GM18873 (cell line): ENCODE measurements at regions not wholly inside any gene's neighbourhood (a gene's known extent, or its start where the extent isn't known, plus 50 kb on each side); places are given as distances from the start of the nearest gene placed in this dataset.
"Not testable (repeated sequence)": the region's sequence is repeated elsewhere in the genome, so short reads cannot be mapped to it uniquely, and the experiment has no call there.

Experiments used
- ATAC-seq: cut with Tn5 transposase; IDR thresholded peaks from one replicate; pipeline ENCODE4 v1.9.1; 2021; ENCODE audit warnings: mild to moderate bottlenecking, moderate library complexity, moderate number of reproducible peaks; ENCODE audit not compliant: unreplicated experiment, low FRiP score

- no peak for ATAC-seq
Measured at GRCh38 chr3:5035113-5035512, 55.9 kb downstream of the BHLHE40 start.

- ATAC-seq: no peak
Measured at GRCh38 chr3:5035692-5036391, 56.6 kb downstream of the BHLHE40 start.

GRCh38 chr3:5036392-5036766 lies 57.1 kb downstream of the BHLHE40 start:
- ATAC-seq: no peak

- no peak for ATAC-seq
Measured at GRCh38 chr3:5036858-5037257, 57.6 kb downstream of the BHLHE40 start.

- ATAC-seq: no peak
Measured at GRCh38 chr3:5039585-5039984, 60.3 kb downstream of the BHLHE40 start.

- ATAC-seq: no peak
Measured at GRCh38 chr3:5041315-5041714, 62.1 kb downstream of the BHLHE40 start.

GRCh38 chr3:5045961-5046360 lies 66.7 kb downstream of the BHLHE40 start:
- ATAC-seq: no peak

- ATAC-seq: no peak
Measured at GRCh38 chr3:5047764-5048419, 68.7 kb downstream of the BHLHE40 start.

- ATAC-seq: no peak
Measured at GRCh38 chr3:5051772-5052171, 70.3 kb upstream of the ARL8B start.

GRCh38 chr3:5052247-5052646 lies 69.8 kb upstream of the ARL8B start:
- no peak for ATAC-seq

- ATAC-seq: no peak
Measured at GRCh38 chr3:5053021-5053831, 68.9 kb upstream of the ARL8B start.

- no peak for ATAC-seq
Measured at GRCh38 chr3:5054098-5054497, 68.0 kb upstream of the ARL8B start.

- ATAC-seq: not testable (repeated sequence)
Measured at GRCh38 chr3:5054579-5054978, 67.5 kb upstream of the ARL8B start.

- ATAC-seq: no peak
Measured at GRCh38 chr3:5055357-5056110, 66.6 kb upstream of the ARL8B start.

GRCh38 chr3:5056111-5056391 lies 66.0 kb upstream of the ARL8B start:
- no peak for ATAC-seq

- ATAC-seq: no peak
Measured at GRCh38 chr3:5057272-5057671, 64.8 kb upstream of the ARL8B start.

- ATAC-seq: peak; percentile 84
Measured at GRCh38 chr3:5057857-5058324, 64.2 kb upstream of the ARL8B start.

- no peak for ATAC-seq
Measured at GRCh38 chr3:5058471-5058951, 63.6 kb upstream of the ARL8B start.

- ATAC-seq: no peak
Measured at GRCh38 chr3:5059782-5060181, 62.3 kb upstream of the ARL8B start.

GRCh38 chr3:5061218-5061569 lies 60.9 kb upstream of the ARL8B start:
- ATAC-seq: no peak

- no peak for ATAC-seq
Measured at GRCh38 chr3:5063724-5064123, 58.4 kb upstream of the ARL8B start.
